Adrenal gland (tissue), 5 donors: ENCODE measurements at regions not wholly inside any gene's neighbourhood (a gene's known extent, or its start where the extent isn't known, plus 50 kb on each side); places are given as distances from the start of the nearest gene placed in this dataset.

ENCODE experiments used
- POLR2A ChIP-seq, 2 donors: fragments of 450-650 bp; IDR thresholded peaks; one replicate each; pipeline ENCODE4 v1.6.1; 2017; ENCODE audit warnings: antibody characterized with exemption in 2 of 2, mild to moderate bottlenecking in 2 of 2, moderate library complexity in 1 of 2
- TF ChIP-seq, protein P1 (sequence below), 6 experiments: fragments of 450-650 bp in 4 of 6; fragments of 200-600 bp in 2 of 6; sonication (generic) in 1 of 6; IDR thresholded peaks; 1 replicate in 5 of 6; 2 replicates in 1 of 6; pipeline versions ENCODE4 v1.5.1 to v1.8.0; 2016 to 2021; ENCODE audit warnings: antibody characterized with exemption in 6 of 6, mild to moderate bottlenecking in 2 of 6, moderate library complexity in 1 of 6
- donor health status: DM: no; HTN: no; CAD: no.

GRCh38 chr14:44780989-44781388 is 180.8 kb downstream of the KLHL28 start:
- TF ChIP-seq, protein P1, sequence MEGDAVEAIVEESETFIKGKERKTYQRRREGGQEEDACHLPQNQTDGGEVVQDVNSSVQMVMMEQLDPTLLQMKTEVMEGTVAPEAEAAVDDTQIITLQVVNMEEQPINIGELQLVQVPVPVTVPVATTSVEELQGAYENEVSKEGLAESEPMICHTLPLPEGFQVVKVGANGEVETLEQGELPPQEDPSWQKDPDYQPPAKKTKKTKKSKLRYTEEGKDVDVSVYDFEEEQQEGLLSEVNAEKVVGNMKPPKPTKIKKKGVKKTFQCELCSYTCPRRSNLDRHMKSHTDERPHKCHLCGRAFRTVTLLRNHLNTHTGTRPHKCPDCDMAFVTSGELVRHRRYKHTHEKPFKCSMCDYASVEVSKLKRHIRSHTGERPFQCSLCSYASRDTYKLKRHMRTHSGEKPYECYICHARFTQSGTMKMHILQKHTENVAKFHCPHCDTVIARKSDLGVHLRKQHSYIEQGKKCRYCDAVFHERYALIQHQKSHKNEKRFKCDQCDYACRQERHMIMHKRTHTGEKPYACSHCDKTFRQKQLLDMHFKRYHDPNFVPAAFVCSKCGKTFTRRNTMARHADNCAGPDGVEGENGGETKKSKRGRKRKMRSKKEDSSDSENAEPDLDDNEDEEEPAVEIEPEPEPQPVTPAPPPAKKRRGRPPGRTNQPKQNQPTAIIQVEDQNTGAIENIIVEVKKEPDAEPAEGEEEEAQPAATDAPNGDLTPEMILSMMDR (IDR thresholded peaks at IDR 0.05): no peak
- no peak for TF ChIP-seq POLR2A (IDR thresholded peaks at IDR 0.05)
